GM21360 (cell line): ENCODE measurements at regions not wholly inside any gene's neighbourhood (a gene's known extent, or its start where the extent isn't known, plus 50 kb on each side); places are given as distances from the start of the nearest gene placed in this dataset.

Experiments
- ATAC-seq: cut with Tn5 transposase; IDR thresholded peaks from one replicate; pipeline ENCODE4 v1.9.1; 2021; ENCODE audit warnings: mild to moderate bottlenecking, moderate library complexity; ENCODE audit not compliant: unreplicated experiment

GRCh38 chr2:12231288-12231687 is 484.9 kb downstream of the LPIN1 start:
- ATAC-seq: no peak

GRCh38 chr2:12232876-12233275 is 483.9 kb upstream of the TRIB2 start:
- no peak for ATAC-seq

- ATAC-seq: no peak
Observed at GRCh38 chr2:12236136-12236844, 480.4 kb upstream of the TRIB2 start.

- ATAC-seq: no peak
Observed at GRCh38 chr2:12240206-12240605, 476.5 kb upstream of the TRIB2 start.

GRCh38 chr2:12243381-12243780 is 473.4 kb upstream of the TRIB2 start:
- ATAC-seq: no peak

- no peak for ATAC-seq
Observed at GRCh38 chr2:12244070-12244469, 472.7 kb upstream of the TRIB2 start.

GRCh38 chr2:12251121-12251520 is 465.6 kb upstream of the TRIB2 start:
- ATAC-seq: no peak

GRCh38 chr2:12251749-12252148 is 465.0 kb upstream of the TRIB2 start:
- ATAC-seq: no peak

GRCh38 chr2:12253167-12253778 is 463.5 kb upstream of the TRIB2 start:
- ATAC-seq: no peak

- ATAC-seq: no peak
Observed at GRCh38 chr2:12254280-12254860, 462.4 kb upstream of the TRIB2 start.

- no peak for ATAC-seq
Observed at GRCh38 chr2:12256206-12256605, 460.5 kb upstream of the TRIB2 start.

- no peak for ATAC-seq
Observed at GRCh38 chr2:12257476-12257875, 459.3 kb upstream of the TRIB2 start.

GRCh38 chr2:12259493-12259892 is 457.2 kb upstream of the TRIB2 start:
- ATAC-seq: no peak

- no peak for ATAC-seq
Observed at GRCh38 chr2:12261986-12262680, 454.6 kb upstream of the TRIB2 start.

- ATAC-seq: no peak
Observed at GRCh38 chr2:12262681-12263436, 453.9 kb upstream of the TRIB2 start.

- no peak for ATAC-seq
Observed at GRCh38 chr2:12263730-12264129, 453.0 kb upstream of the TRIB2 start.

- ATAC-seq: no peak
Observed at GRCh38 chr2:12264146-12264545, 452.6 kb upstream of the TRIB2 start.

GRCh38 chr2:12265646-12266045 is 451.1 kb upstream of the TRIB2 start:
- no peak for ATAC-seq

GRCh38 chr2:12267042-12267441 is 449.7 kb upstream of the TRIB2 start:
- ATAC-seq: no peak

GRCh38 chr2:12269041-12269972 is 447.4 kb upstream of the TRIB2 start:
- ATAC-seq: no peak
